ENCODE measurements at regions not wholly inside any gene's neighbourhood (a gene's known extent, or its start where the extent isn't known, plus 50 kb on each side); places are given as distances from the start of the nearest gene placed in this dataset.
"Not testable (repeated sequence)": the region's sequence is repeated elsewhere in the genome, so short reads cannot be mapped to it uniquely, and the experiment has no call there.

- ChIA-PET POLR2A (no interaction called here), CTCF (no interaction called here)
- H3K9me3 Mint-ChIP-seq (ENCODE audit: low read depth): no peaks in the 10 kb centered on the region
- ATAC-seq: no peak
- no peak overlapping the region for H3K4me3 Mint-ChIP-seq
- H3K27me3 Mint-ChIP-seq: peaks cover 10% of the 10 kb centered on the region
- no peaks in the 10 kb centered on the region for H3K4me1 Mint-ChIP-seq
- intact Hi-C loops (cut with DNase I, micrococcal nuclease): no loop called here
- H3K27ac Mint-ChIP-seq: no peak overlapping the region
- no peak for DNase-seq
- H3K36me3 Mint-ChIP-seq (ENCODE audit: low read depth): no peaks in the 10 kb centered on the region
These were observed 81.7 kb upstream of the SLC22A23 start for GRCh38 chr6:3538536-3538935.

- H3K36me3 Mint-ChIP-seq (ENCODE audit: low read depth): no peaks in the 10 kb centered on the region
- intact Hi-C loops (cut with DNase I, micrococcal nuclease): no loop called here
These were observed 80.1 kb upstream of the SLC22A23 start for GRCh38 chr6:3536901-3537300.

GRCh38 chr6:3535776-3536435 lies 79.1 kb upstream of the SLC22A23 start:
- ChIA-PET POLR2A (no interaction called here), CTCF (interaction anchor here (0.7 kb wide), 1 partner anchor 37 kb away, joined by 3 read pairs; no protein-coding TSS in a partner anchor)
- H3K27me3 Mint-ChIP-seq: peaks cover 6% of the 10 kb centered on the region
- DNase-seq (no peak), ATAC-seq (no peak)
- H3K9me3 Mint-ChIP-seq (ENCODE audit: low read depth): no peaks in the 10 kb centered on the region
- no peaks in the 10 kb centered on the region for H3K4me1 Mint-ChIP-seq
- no peak overlapping the region for H3K4me3 Mint-ChIP-seq
- H3K27ac Mint-ChIP-seq: no peak overlapping the region
- no peaks in the 10 kb centered on the region for H3K36me3 Mint-ChIP-seq (ENCODE audit: low read depth)
- intact Hi-C loops (cut with DNase I, micrococcal nuclease): no loop called here

More at GRCh38 chr6:3536901-3537300, 80.1 kb upstream of the SLC22A23 start:
- ChIA-PET POLR2A (no interaction called here), CTCF (no interaction called here)
- Mint-ChIP-seq H3K9me3 (ENCODE audit: low read depth) (no peaks in the 10 kb centered on the region), H3K27ac (no peak overlapping the region), H3K27me3 (peaks cover 9% of the 10 kb centered on the region), H3K4me1 (no peaks in the 10 kb centered on the region), H3K4me3 (no peak overlapping the region)
- DNase-seq (no peak), ATAC-seq (no peak)

GRCh38 chr6:3535033-3535775 lies 78.4 kb upstream of the SLC22A23 start:
- ATAC-seq (no peak), DNase-seq (no peak)
- Mint-ChIP-seq H3K36me3 (ENCODE audit: low read depth) (no peaks in the 10 kb centered on the region), H3K4me3 (no peak overlapping the region), H3K27ac (no peak overlapping the region), H3K27me3 (peaks cover 6% of the 10 kb centered on the region), H3K4me1 (no peaks in the 10 kb centered on the region), H3K9me3 (ENCODE audit: low read depth) (no peaks in the 10 kb centered on the region)
- intact Hi-C loops (cut with DNase I, micrococcal nuclease): no loop called here
- CTCF ChIA-PET: no interaction called here
- POLR2A ChIA-PET: no interaction called here

GRCh38 chr6:3534599-3534998 lies 77.7 kb upstream of the SLC22A23 start:
- H3K36me3 Mint-ChIP-seq (ENCODE audit: low read depth): no peaks in the 10 kb centered on the region
- no peak for ATAC-seq
- peaks cover 6% of the 10 kb centered on the region for H3K27me3 Mint-ChIP-seq
- H3K4me1 Mint-ChIP-seq: no peaks in the 10 kb centered on the region
- no peak overlapping the region for H3K27ac Mint-ChIP-seq
- ChIA-PET POLR2A (no interaction called here), CTCF (no interaction called here)
- intact Hi-C loops (cut with DNase I, micrococcal nuclease): no loop called here
- no peaks in the 10 kb centered on the region for H3K9me3 Mint-ChIP-seq (ENCODE audit: low read depth)
- H3K4me3 Mint-ChIP-seq: no peak overlapping the region
- DNase-seq: no peak

- ChIA-PET POLR2A (no interaction called here), CTCF (no interaction called here)
- no peak for DNase-seq
- no peaks in the 10 kb centered on the region for H3K4me1 Mint-ChIP-seq
- peaks cover 4% of the 10 kb centered on the region for H3K27me3 Mint-ChIP-seq
- no peaks in the 10 kb centered on the region for H3K9me3 Mint-ChIP-seq (ENCODE audit: low read depth)
- H3K27ac Mint-ChIP-seq: no peak overlapping the region
- no peak for ATAC-seq
- intact Hi-C loops (cut with DNase I, micrococcal nuclease): no loop called here
- H3K36me3 Mint-ChIP-seq (ENCODE audit: low read depth): no peaks in the 10 kb centered on the region
- H3K4me3 Mint-ChIP-seq: no peak overlapping the region
These were observed 77.1 kb upstream of the SLC22A23 start for GRCh38 chr6:3533981-3534380.

- ATAC-seq: no peak
- H3K9me3 Mint-ChIP-seq (ENCODE audit: low read depth): no peaks in the 10 kb centered on the region
- intact Hi-C loops (cut with DNase I, micrococcal nuclease): no loop called here
These were observed 75.6 kb upstream of the SLC22A23 start for GRCh38 chr6:3532296-3532916.

GRCh38 chr6:3531481-3531880 lies 74.6 kb upstream of the SLC22A23 start:
- ATAC-seq (no peak), DNase-seq (no peak)
- intact Hi-C loops (cut with DNase I, micrococcal nuclease): no loop called here
- H3K36me3 Mint-ChIP-seq (ENCODE audit: low read depth): no peaks in the 10 kb centered on the region
- no peak overlapping the region for H3K4me3 Mint-ChIP-seq
- H3K4me1 Mint-ChIP-seq: no peaks in the 10 kb centered on the region
- no peaks in the 10 kb centered on the region for H3K9me3 Mint-ChIP-seq (ENCODE audit: low read depth)
- H3K27me3 Mint-ChIP-seq: no peaks in the 10 kb centered on the region
- CTCF ChIA-PET: no interaction called here
- POLR2A ChIA-PET: no interaction called here
- H3K27ac Mint-ChIP-seq: no peak overlapping the region

More at GRCh38 chr6:3532296-3532916, 75.6 kb upstream of the SLC22A23 start:
- Mint-ChIP-seq H3K4me1 (no peaks in the 10 kb centered on the region), H3K27me3 (no peaks in the 10 kb centered on the region), H3K27ac (no peak overlapping the region), H3K4me3 (no peak overlapping the region), H3K36me3 (ENCODE audit: low read depth) (no peaks in the 10 kb centered on the region)
- POLR2A ChIA-PET: no interaction called here
- no peak for DNase-seq
- CTCF ChIA-PET: no interaction called here

DNA sequence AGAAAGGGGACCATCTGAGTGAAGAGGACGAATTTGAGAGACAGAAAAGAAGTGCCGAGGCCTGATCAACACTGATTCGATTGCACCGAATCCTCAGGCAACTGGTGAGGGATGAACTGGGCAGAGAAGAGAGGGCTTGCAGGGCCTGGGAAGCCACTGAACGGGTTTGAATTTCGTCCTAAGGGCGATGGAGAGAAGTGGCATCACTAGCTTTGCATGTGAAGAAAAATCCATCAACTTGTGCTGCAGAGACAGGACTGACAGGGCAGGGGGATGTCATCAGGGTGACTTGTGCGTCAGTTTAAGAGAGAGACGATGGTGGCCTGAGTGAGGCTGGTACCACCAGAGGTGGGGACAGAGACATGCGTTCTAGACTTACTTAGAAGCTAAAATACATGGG lies 73.7 kb upstream of the SLC22A23 start:
- intact Hi-C loops (cut with DNase I, micrococcal nuclease): no loop called here
- H3K27me3 Mint-ChIP-seq: no peaks in the 10 kb centered on the region
- DNase-seq: no peak
- H3K36me3 Mint-ChIP-seq (ENCODE audit: low read depth): no peaks in the 10 kb centered on the region
- H3K4me1 Mint-ChIP-seq: no peaks in the 10 kb centered on the region
- no peak overlapping the region for H3K27ac Mint-ChIP-seq
- ChIA-PET CTCF (interaction anchor here (0.6 to 1.5 kb wide), 3 partner anchors 10 to 237 kb away, joined by 3 read pairs; no protein-coding TSS in a partner anchor), POLR2A (no interaction called here)
- H3K4me3 Mint-ChIP-seq: no peak overlapping the region
- no peaks in the 10 kb centered on the region for H3K9me3 Mint-ChIP-seq (ENCODE audit: low read depth)
- ATAC-seq: no peak

DNA sequence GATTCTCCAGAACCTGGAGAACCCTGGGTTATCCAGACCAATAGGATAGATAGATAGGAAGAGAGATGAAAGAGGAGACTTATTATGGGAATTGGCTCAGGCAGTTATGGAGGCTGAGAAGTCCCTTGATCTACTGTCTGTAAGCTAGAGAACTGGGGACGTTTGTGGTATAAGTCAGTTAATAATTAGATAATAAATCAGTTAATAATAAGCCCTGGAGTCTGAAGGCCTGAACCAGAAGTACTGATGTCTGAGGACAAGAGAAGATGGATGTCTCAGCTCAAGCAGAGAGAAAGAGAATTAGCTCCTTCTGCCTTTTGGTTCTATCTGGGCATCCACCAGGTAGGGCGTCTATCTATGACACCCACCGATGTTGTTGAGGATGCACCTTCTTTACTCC lies 72.9 kb upstream of the SLC22A23 start:
- Mint-ChIP-seq H3K27me3 (no peaks in the 10 kb centered on the region), H3K36me3 (ENCODE audit: low read depth) (no peaks in the 10 kb centered on the region), H3K4me1 (no peaks in the 10 kb centered on the region), H3K4me3 (no peak overlapping the region), H3K27ac (no peak overlapping the region), H3K9me3 (ENCODE audit: low read depth) (no peaks in the 10 kb centered on the region)
- ATAC-seq (no peak), DNase-seq (no peak)
- ChIA-PET POLR2A (no interaction called here), CTCF (interaction anchor here (1.5 kb wide), 1 partner anchor 9 kb away, joined by 3 read pairs; no protein-coding TSS in a partner anchor)
- intact Hi-C loops (cut with DNase I, micrococcal nuclease): no loop called here

GRCh38 chr6:3529232-3529631 lies 72.4 kb upstream of the SLC22A23 start:
- H3K4me3 Mint-ChIP-seq: no peak overlapping the region
- no peaks in the 10 kb centered on the region for H3K9me3 Mint-ChIP-seq (ENCODE audit: low read depth)
- DNase-seq: no peak
- ChIA-PET CTCF (interaction anchor here (1.5 kb wide), 1 partner anchor 8 kb away, joined by 3 read pairs; no protein-coding TSS in a partner anchor), POLR2A (no interaction called here)
- intact Hi-C loops (cut with DNase I, micrococcal nuclease): no loop called here
- H3K27ac Mint-ChIP-seq: no peak overlapping the region
- H3K4me1 Mint-ChIP-seq: no peaks in the 10 kb centered on the region
- no peaks in the 10 kb centered on the region for H3K36me3 Mint-ChIP-seq (ENCODE audit: low read depth)
- no peaks in the 10 kb centered on the region for H3K27me3 Mint-ChIP-seq
- ATAC-seq: no peak

GRCh38 chr6:3528081-3528671 lies 71.3 kb upstream of the SLC22A23 start:
- H3K27ac Mint-ChIP-seq; POLR2A ChIA-PET; H3K27me3 Mint-ChIP-seq; ATAC-seq; H3K4me3 Mint-ChIP-seq; H3K4me1 Mint-ChIP-seq; DNase-seq; H3K36me3 Mint-ChIP-seq (ENCODE audit: low read depth); CTCF ChIA-PET; intact Hi-C loops (cut with DNase I, micrococcal nuclease); H3K9me3 Mint-ChIP-seq (ENCODE audit: low read depth): not testable (repeated sequence)

Measured in activated CD4-positive, alpha-beta T cell treated with anti-CD3 and anti-CD28 coated beads for 36 hours (primary cell).